Retina (tissue), 1 donor: ENCODE measurements at regions not wholly inside any gene's neighbourhood (a gene's known extent, or its start where the extent isn't known, plus 50 kb on each side); places are given as distances from the start of the nearest gene placed in this dataset.
A peak's percentile ranks its signal among the peaks of the same experiment; 100 is the strongest.
"Not testable (repeated sequence)": the region's sequence is repeated elsewhere in the genome, so short reads cannot be mapped to it uniquely, and the experiment has no call there.

Experiments used
- DNase-seq: peaks from one replicate; pipeline ENCODE4 v3.0.0-alpha.2; 2016

DNA sequence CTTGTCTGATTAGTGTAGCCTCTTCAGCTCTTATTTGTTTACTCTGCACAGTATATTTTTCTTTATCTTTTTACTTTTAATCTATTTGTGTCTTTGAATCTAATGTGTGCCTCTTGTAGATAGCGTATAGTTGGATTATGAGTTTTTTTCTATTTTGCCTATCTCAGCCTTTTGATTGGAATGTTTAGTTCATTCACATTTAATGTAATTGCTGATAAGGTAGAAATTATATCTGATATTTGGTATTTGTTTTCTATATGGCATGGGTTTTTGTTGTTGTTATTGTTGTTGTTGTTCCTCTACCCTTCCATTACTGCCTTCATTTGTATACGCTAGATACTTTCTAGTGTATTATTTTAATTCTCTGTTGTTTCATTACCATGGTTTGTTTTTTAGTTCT lies 131.7 kb upstream of the GRIK3 start:
- no peak for DNase-seq

DNA sequence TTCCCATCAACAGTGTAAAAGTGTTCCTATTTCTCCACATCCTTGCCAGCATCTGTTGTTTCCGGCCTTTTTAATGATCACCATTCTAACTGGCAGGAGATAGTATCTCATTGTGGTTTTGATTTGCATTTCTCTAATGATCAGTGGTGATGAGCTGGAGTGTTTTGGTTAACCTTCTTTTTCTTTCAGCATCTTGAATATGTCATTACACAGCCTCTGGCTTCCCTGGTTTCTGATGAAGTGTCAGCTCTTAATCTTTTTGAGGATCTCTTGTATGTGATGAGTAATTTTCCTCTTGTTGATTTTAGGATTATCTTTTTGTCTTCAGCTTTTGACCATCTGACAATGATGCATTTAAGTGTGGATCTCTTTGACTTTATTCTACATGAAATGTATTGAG lies 133.2 kb upstream of the GRIK3 start:
- no peak for DNase-seq

DNA sequence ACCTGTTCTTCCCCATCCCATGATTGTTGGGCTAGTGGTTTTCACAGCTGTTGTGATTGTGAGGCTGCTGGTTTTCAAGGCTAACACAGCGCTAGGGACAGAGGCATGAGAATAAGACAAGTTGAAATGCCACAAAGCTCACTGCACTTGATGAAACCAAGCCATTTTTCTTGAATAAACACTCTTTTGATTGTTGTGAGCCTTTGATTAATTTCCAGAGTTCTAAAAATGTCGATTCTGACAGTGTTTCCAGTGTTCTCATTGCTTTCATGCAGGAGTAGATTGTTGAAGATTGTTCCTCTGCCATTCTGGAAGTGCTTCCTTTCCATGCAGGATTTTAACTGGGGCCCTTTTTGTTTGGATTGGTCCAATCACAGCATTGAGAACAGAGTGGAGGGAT lies 134.9 kb upstream of the GRIK3 start:
- DNase-seq, result no peak

DNA sequence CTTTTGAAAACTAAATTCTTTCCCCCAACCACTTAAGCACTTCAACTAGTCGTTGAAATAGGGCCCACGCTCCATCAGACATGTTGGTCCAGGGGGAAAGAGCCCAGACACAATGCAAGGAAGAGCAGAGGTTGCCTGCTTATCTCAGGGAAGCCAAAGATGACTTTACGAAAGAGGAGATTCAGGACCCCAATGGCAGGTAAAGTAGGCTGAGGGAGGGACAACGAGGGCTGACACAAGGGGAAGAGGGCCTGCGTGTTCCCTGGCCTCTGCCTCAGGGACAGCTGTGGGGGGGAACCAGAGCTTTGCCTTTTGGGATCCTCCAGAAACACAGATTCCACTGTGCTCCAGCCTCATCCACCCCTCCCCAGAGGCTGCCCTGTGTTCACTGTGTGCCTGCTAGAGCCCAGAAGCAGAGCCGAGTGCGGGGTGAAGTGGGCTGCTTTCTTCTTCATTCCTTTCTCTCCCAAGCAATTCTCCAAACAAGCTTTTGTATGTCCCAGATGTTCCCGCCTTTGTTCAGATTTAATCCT lies 135.5 kb upstream of the GRIK3 start:
- peak; percentile 48 for DNase-seq

DNA sequence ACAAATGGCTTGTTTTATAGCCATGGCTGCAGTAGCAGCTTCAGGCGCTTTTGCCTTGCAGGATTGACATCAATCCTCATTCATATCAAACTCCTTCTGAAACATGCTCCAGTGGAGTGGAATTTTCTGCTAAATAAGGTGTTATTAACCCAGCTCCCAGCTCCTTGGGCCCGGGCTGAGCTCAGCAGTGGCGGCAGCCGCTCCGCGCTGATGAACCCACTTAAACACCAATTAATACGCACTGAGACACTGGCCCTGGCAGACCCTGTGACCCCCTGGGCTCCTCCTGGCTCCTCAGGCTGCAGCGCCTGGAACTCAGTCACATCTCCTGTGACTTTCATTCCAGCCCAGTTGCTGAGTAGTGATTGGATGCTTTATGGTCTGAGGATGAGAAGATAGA lies 137.4 kb upstream of the GRIK3 start:
- DNase-seq, result peak; percentile 76

DNA sequence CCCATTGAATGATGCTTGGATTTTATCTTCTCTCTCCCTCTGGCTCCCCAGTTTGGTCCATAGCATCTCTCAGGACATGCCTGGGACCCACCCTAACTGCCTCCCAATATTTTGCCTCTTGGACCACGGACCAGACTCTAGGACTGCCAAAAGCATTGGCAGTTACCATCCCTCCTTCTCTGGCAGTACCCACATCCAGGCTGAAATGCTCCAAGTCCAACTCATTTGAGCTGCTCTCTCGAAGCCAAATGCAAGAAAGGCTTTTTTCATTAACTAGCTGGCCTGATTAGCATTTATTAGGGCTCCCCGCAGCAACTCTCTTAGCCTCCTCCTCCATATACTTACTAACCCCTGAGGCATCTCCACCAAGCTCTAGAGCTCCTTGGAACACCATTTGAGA lies 140.0 kb upstream of the GRIK3 start:
- DNase-seq, result no peak

DNA sequence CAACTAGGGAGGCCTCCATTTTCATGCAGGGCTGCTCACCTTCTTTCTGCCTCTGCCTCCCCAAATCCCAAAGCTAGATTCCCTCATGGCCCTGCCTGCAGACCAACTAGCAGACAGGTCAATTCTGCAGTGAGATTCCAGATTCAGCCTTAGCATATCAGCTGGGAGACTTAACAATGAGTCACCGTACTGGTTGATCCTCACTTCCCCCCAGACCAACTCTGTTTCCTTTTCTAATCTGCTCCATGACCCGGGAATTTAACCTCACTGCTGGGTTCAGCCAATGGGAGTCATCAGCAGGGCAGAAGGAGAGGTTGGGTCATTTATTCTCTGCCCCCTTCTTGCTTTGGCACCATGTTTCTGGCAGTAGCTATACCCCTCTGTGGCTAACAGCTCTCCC lies 140.6 kb upstream of the GRIK3 start:
- no peak for DNase-seq

DNA sequence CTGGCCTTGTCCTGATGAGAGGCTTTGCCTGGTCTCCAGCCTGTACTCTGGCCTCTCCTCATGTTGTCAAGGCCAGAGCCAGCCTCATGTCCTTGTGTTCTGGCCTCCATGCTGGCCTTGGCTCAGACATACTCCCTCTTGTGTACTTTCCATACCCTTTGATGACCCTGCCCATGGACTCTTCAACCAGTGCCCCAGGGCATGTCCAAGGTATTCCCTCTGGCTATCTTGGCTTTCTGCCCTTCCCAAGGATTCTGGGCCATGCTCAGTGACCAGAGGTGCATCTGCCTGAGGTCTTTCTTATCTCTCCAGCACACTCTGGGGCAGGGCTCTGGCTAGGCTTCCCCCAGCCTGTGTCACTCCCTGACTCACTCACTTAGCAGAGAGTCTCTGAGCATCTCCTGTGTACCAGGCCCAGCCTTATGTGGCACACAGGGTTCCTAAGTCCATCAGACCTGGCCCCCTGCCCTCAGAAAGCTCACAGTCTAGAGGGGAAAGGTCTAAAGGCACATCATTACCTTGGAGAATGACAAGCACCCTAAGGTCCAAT lies 141.4 kb upstream of the GRIK3 start:
- DNase-seq, result no peak

DNA sequence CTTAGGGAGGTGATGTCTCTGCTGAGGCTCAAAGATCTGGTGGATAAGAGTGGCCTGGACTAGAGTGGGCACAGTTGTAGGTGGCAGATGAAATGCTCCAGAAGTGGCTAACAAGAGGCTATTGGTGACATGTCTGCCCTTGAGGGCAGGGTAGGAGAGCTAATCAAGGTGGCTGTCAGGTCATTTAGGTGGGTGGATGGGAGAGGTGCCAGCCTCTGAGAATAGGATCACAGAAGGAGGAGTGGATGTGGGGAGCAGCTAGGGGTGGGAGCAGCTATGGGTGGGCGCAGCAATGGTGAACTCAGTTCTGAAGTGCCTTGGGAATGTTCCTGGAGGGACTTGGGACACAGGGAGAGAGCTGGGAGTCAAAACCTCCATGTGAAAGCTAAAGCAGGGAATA lies 142.0 kb upstream of the GRIK3 start:
- DNase-seq, result no peak

DNA sequence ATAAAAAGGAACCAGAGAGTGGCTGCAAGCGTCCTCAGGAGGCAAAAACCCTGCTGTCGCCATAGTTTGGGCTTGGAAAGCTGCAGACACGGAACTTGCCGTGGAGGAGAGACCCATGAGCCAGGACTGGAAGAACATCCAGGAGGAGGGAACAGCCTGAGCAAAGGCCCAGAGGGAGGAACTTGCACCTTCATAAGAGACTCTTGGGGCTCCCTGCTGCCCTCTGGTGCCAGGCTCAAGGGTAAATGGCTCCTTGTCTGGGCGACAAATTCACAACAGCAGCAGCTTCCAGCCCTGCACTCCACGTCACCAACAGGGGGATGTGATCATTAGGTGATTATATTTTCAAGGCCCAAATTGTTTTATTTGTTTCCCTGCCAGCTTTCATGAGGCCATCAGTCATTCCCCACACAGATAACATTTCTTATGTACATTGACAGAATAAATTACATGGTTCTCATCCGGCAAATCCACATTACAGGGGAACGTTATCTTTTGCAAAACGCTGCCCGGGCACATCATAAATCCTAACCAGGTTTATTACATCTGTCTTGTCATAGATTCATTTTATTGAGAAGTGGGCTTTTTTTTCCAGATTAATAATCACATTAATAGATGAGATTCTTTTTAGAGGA lies 143.0 kb upstream of the GRIK3 start:
- peak; percentile 47 for DNase-seq

DNA sequence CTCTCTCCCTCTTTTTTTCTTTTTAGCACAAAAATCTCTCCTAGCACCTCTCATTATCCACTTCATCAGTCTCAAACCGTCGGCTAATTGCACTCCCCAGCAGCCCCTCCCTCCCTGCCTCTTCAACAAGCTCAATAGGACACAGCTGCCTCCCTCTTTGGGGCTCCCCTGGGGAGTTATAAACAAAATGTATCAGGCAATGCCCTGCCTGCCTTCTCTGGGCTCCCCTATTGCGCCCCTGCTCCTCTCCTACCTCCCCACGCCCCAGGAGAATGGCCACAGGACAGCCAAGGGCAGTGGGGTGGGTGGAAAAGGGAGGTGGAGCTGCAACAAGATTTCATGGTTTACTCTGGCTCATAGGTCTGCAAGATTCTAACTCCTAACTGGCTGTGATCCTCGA lies 147.1 kb upstream of the GRIK3 start:
- DNase-seq, result no peak

DNA sequence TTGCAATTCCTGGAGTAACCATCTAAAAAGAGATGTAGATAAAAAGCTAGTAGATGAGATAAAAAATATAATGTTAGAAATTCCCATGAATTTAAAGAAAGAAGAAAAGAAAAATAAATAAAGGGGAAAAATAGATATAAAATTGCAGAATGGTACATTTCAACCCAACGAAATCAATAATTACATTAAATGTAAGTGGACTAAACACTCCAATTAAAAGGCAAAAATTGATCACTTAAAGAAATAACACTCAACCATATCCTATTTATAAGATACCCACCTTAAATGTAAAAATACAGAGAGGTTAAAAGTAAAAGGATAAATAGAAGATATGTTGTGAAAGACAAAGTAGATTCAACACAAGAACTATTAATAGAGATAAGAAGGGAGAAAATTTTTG lies 150.5 kb upstream of the GRIK3 start:
- DNase-seq, result no peak

DNA sequence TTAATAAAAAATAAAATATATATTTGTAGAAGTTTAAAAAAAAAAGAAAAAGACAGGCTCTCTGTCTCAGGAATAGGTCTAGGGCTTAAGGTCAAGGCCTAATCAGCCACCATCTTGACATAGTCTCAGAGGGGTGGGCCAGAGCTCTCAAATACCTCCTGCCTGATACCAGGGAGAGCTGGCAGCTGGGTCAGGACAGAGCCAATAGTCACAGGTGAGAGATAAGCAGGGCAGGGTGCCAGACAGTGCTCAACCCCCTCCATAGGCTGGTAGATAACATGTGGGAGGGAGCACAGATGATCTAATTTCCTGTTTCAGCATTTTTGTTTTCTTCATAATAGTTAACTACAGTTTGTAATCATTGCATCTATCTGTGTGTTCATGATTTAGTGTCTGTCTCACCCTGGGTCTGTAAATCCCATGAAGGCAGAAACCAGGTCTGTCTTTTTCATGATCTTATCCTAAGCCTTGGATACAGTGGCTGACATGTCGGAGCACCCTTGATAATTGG lies 152.0 kb upstream of the GRIK3 start:
- no peak for DNase-seq

DNA sequence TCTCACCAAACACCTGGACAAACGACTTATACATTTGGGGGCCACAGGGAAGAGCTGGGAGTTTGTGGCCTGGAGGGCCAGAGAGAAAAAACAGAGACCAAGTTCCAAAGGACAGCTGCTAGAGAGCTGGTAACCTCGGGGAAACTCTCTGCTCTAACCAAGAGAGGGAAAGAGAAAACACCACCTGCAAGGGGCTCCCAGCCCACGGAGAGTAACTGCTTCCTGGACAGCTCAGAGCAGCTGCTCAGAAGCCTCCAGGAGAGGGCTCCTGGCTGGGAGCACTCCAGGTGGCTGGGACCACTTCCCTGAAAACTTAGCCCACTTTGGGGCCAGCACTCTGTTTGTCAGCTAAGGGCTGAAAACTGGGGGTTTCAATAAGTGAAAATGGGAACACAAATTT lies 154.8 kb upstream of the GRIK3 start:
- no peak for DNase-seq

DNA sequence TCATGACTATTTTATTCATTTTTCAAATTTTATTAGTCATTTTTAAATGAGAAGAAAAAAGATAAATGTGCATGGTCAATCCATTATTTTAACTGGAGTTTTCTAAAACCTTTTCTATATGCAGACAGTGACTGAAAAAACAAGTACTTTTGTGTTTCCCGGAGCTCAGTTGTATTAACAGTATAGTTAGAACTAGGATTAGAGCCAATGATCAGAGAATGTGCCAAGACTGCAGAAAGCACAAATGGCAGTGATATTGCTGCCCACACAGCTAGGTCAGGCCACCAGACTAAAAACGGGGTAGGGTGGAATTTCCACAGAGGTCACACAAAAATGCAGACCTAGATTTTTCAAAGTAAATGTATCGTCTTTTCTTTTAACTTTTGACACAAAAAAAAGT lies 163.1 kb upstream of the GRIK3 start:
- DNase-seq, result no peak

DNA sequence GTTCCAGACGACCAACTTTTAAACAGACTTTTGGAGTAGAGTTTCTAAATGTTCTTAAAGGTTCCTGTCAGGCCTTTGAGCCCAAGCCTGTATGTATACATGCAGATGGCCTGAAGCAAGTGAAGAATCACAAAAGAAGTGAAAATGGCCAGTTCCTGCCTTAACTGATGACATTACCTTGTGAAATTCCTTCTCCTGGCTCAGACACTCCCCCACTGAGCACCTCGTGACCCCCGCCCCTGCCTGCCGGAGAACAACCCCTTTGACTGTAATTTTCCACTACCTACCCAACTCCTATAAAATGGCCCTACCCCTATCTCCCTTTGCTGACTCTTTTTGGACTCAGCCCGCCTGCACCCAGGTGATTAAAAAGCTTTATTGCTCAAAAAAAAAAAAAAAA lies 180.0 kb upstream of the GRIK3 start:
- not testable (repeated sequence) for DNase-seq

DNA sequence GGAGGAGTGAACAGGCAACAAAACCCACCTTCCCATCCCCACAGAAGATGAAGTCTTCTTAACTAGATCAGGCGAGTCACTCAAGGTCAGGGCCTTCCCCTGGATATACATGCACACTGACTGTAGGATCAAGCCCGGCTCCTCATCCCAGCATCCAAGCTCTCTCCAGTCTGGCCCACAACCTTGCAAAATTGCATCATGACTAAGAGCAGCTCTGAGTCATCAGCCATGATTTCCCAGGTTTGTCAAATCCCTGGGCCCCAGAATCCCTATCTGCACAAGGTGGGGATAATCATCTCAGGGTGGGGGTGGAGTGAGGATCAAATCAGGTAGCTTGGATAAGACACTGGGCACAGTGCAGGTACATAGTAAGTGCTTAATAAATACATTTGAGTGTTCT lies 199.3 kb upstream of the GRIK3 start:
- DNase-seq, result no peak

DNA sequence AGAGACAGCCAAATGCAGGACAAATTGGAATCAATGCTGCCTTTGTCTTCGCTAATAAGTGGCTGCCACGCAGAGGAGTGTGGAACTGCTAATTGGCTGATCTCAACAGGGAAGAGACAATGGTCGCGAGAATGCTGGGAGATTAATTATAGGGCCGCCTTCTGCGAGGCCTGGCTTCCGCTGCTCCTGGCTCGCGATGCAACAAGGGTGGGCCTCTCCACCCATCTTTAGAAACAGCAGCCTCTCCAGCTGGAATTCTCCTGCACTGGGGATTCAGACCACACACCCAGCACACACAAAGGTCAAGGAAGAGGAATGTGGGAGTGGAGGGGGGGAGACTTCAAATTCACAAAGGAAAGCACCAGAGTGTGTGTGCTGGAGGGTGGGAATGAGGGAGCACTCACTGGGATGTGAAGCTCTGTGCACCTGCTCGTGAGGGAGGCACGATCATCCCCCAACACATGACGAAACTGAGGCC lies 200.7 kb upstream of the GRIK3 start:
- DNase-seq, result peak; percentile 86

DNA sequence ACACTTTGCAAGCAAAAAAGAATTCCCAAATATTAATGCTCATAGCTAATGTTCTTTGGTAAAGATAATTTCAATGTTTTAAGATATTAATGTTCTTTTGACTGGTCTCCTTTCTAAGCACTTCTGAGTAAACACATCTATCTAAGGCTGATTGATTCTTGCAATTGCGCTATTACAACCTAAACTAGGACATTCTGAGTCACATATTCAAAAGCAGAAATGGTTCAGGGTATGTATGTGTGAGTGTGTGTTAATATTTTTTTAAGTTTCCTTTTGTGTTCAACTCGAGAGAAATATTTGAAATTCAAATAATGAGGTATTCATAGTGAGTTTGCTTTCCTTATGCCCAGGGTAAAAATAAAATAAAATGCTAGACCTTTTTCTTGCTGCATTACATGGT lies 203.6 kb upstream of the GRIK3 start:
- no peak for DNase-seq

DNA sequence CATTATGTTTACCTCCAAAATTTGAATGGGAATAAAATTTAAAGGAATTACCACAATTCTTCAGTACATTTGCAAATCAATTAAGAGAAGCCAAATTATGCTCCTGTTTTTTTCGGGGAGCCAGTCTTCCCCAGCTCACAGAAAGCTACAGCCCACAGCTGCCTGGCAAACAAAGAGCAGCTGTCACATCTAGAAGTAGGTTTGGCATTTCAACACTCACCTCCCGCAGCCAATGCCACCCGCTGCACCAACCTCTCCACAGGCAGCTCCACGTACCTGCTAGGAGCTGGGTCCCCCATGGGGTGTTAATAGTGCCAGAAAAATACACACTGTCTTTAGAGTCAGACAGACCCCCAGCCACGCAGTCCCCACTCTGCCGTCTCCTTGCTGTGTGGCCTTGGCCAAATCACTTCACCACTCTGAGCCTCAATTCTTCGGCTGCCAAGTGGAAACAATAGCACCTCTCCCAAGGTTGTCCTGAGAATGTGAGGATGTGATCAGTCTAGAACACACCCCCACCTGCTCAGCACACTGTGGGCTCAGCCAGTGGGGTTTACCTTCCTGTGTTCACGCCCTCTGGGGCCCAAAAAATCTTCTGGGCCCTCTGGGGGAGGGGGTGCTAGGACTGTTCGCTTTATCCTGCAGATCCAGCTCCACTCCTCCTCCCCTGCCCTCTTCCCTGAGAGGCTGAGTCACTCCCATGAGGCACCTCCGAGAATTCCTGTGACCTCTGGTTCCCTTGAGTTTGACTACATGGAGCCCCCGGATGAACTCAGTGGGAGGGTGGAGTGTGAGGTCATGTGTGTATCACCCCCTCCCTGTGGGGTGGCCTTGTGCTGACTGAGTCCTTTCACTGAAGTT lies 204.3 kb upstream of the GRIK3 start:
- no peak for DNase-seq

DNA sequence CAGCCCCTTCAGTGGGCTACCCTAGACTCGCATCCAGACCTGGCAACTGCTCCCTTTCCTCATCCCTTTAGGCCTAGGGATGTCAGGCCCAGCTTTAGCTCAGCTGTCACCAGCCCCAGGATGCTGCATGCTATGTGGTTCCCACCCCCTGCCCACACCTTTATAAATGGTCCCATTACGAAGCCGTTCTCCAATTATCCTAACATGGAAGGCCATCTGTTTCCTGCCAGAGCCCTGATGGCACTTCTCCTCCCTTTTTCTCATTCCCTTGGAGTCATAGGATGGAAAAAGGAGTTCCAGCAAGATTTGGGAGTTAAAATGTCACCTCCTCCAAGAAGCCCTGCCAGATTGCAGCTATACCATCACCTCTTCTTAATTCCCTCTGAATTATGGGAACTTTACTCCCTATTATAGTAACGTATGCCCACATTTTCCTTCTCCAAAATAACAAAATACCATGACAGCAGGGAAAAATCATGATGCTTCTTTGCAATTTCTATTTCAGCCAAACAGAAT lies 205.0 kb upstream of the GRIK3 start:
- no peak for DNase-seq

DNA sequence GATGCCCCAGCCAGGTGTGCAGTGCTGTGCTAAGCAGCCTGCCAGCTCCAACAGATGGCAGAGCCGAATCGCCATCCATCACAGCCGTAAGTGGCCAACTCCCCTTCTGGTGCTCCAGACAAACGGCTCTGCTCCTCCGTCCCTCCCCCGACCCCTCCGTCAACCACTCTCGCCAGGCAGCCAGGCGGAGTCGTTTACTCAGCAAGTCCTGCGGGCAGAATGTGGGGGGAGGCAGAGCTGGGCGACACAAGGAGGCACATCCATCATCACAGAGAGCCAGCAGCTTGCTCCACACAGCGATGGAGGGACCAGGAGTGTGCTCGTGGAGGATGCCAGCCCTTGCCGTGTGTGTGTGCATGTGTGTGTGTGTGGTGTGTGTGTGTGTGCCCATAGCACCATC lies 206.6 kb upstream of the GRIK3 start:
- DNase-seq, result peak; percentile 54

DNA sequence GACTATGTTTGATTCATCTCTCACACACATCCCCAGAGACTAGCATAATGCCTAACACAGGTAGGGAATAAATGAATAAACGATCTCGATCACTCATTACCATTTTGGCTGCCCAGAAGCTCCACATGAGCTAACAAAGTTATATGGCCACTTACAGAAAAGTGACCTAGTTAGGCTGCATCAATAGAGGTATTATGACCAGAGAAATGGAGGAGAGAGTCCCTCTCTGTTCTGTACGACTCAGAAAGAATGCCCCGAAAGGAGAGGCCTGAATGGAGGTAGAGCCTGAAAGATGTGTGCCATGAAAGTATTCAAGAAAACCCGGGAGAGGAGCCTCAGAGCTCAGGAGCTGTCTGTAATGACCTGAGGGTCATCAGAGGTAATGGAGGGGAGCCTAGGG lies 208.2 kb upstream of the GRIK3 start:
- DNase-seq, result no peak
